ENCODE measurements at regions not wholly inside any gene's neighbourhood (a gene's known extent, or its start where the extent isn't known, plus 50 kb on each side); places are given as distances from the start of the nearest gene placed in this dataset.

- no peaks in the 10 kb centered on the region for H3K36me3 ChIP-seq (ENCODE audit: control insufficient read depth in 4 of 4, insufficient read depth in 3 of 4, low read depth in 1 of 4, low read length in 3 of 4)
- H3K4me3 ChIP-seq (ENCODE audit: low read depth in 1 of 3, low read length in 3 of 3), result no peak overlapping the region
- H3K4me1 ChIP-seq (ENCODE audit: control insufficient read depth in 4 of 4, insufficient read depth in 4 of 4, low read length in 3 of 4), result no peaks in the 10 kb centered on the region
- H3K9ac ChIP-seq (ENCODE audit: low read depth in 1 of 2, low read length in 2 of 2), result no peak overlapping the region
- H3K9me3 ChIP-seq (ENCODE audit: control insufficient read depth in 4 of 4, low read length in 3 of 4), result no peaks in the 10 kb centered on the region
- no peak for DNase-seq (ENCODE audit: low spot score)
- no peak for TF ChIP-seq HNF4A (conservative IDR thresholded peaks at IDR 0.05)
- TF ChIP-seq EGR1 (IDR thresholded peaks at IDR 0.05; ENCODE audit: low read depth in 2 of 2), result no peak
- TF ChIP-seq YY1 (IDR thresholded peaks at IDR 0.05), result no peak
- TF ChIP-seq ZBTB33 (IDR thresholded peaks at IDR 0.05), result no peak
- H3K27ac ChIP-seq (ENCODE audit: low read depth in 1 of 2, low read length in 2 of 2), result no peak overlapping the region
- WGBS, result 63% methylated on average over 1 of the region's 1 CpG
- H3K27me3 ChIP-seq (ENCODE audit: control insufficient read depth in 4 of 4, insufficient read depth in 4 of 4, low read length in 3 of 4), result no peaks in the 10 kb centered on the region
These were observed 155.2 kb upstream of the PPP1R2C start for GRCh38 chrX:42933187-42933586.

- Histone ChIP-seq H3K36me3 (ENCODE audit: control insufficient read depth in 4 of 4, insufficient read depth in 3 of 4, low read depth in 1 of 4, low read length in 3 of 4) (no peaks in the 10 kb centered on the region), H3K9me3 (ENCODE audit: control insufficient read depth in 4 of 4, low read length in 3 of 4) (no peaks in the 10 kb centered on the region), H3K27ac (ENCODE audit: low read depth in 1 of 2, low read length in 2 of 2) (no peak overlapping the region), H3K4me3 (ENCODE audit: low read depth in 1 of 3, low read length in 3 of 3) (no peak overlapping the region), H3K27me3 (ENCODE audit: control insufficient read depth in 4 of 4, insufficient read depth in 4 of 4, low read length in 3 of 4) (no peaks in the 10 kb centered on the region), H3K9ac (ENCODE audit: low read depth in 1 of 2, low read length in 2 of 2) (no peak overlapping the region), H3K4me1 (ENCODE audit: control insufficient read depth in 4 of 4, insufficient read depth in 4 of 4, low read length in 3 of 4) (no peaks in the 10 kb centered on the region)
- TF ChIP-seq FOXA2 (IDR thresholded peaks at IDR 0.05), result no peak
- no peak for TF ChIP-seq ZBTB33 (IDR thresholded peaks at IDR 0.05)
- TF ChIP-seq MAX (IDR thresholded peaks at IDR 0.05), result no peak
- no peak for TF ChIP-seq RXRA (IDR thresholded peaks at IDR 0.05)
- no peak for TF ChIP-seq REST (IDR thresholded peaks at IDR 0.05)
- TF ChIP-seq RAD21 (IDR thresholded peaks at IDR 0.05), result no peak
- TF ChIP-seq CTCF (IDR thresholded peaks at IDR 0.05; ENCODE audit: low read depth, low read length, missing input control), result no peak
- no peak for TF ChIP-seq SP1 (IDR thresholded peaks at IDR 0.05)
- no peak for TF ChIP-seq HNF4G (IDR thresholded peaks at IDR 0.05)
- no peak for TF ChIP-seq NR2F2 (IDR thresholded peaks at IDR 0.05)
- no peak for TF ChIP-seq TAF1 (conservative IDR thresholded peaks at IDR 0.05)
- TF ChIP-seq ATF3 (IDR thresholded peaks at IDR 0.05), result no peak
- TF ChIP-seq GABPA (IDR thresholded peaks at IDR 0.05 in 1 of 2, conservative IDR thresholded peaks at IDR 0.05 in 1 of 2), result no peak
- no peak for TF ChIP-seq JUND (IDR thresholded peaks at IDR 0.05)
- no peak for TF ChIP-seq HNF4A (conservative IDR thresholded peaks at IDR 0.05)
- TF ChIP-seq EGR1 (IDR thresholded peaks at IDR 0.05; ENCODE audit: low read depth in 2 of 2), result no peak
- TF ChIP-seq YY1 (IDR thresholded peaks at IDR 0.05), result no peak
- WGBS, result 51% methylated on average over 5 of the region's 5 CpGs
- no peak for DNase-seq (ENCODE audit: low spot score)
These were observed 156.2 kb upstream of the PPP1R2C start for GRCh38 chrX:42934020-42934726.

Data from liver (tissue), 8 donors.